GM12873 (cell line): ENCODE measurements at regions not wholly inside any gene's neighbourhood (a gene's known extent, or its start where the extent isn't known, plus 50 kb on each side); places are given as distances from the start of the nearest gene placed in this dataset.

ENCODE experiments used
- CTCF ChIP-seq: IDR thresholded peaks from 2 replicates; pipeline ENCODE4 v1.5.1; 2012; ENCODE audit warnings: low read depth, mild to moderate bottlenecking, moderate library complexity, low read length, control low read depth; ENCODE audit not compliant: insufficient read depth; ENCODE audit errors: missing control alignments

GRCh38 chr5:5546408-5546807 lies 123.9 kb downstream of the ICE1 start:
- TF ChIP-seq CTCF: no peak

- TF ChIP-seq CTCF: no peak
Observed at GRCh38 chr5:5544094-5544663, 121.7 kb downstream of the ICE1 start.

GRCh38 chr5:5542654-5543053 lies 120.2 kb downstream of the ICE1 start:
- no peak for TF ChIP-seq CTCF

GRCh38 chr5:5540065-5540464 lies 117.6 kb downstream of the ICE1 start:
- no peak for TF ChIP-seq CTCF
